K562 (cell line): ENCODE measurements at regions not wholly inside any gene's neighbourhood (a gene's known extent, or its start where the extent isn't known, plus 50 kb on each side); places are given as distances from the start of the nearest gene placed in this dataset.

Experiments used
- ATAC-seq: fragments of 200-7000 bp; cut with Tn5 transposase; 3 replicates; pipeline ENCODE4 v1.9.1; 2020; ENCODE audit warnings: moderate library complexity
- BruUV-seq: library from RNA; stranded (reverse); fragments of 400-500 nt; replicated peaks from 2 replicates; lab custom pipeline; 2021; lab: Mats Ljungman, UMichigan
- CTCF ChIA-PET: fragments of 300-600 bp; formaldehyde crosslinking; extraction: SDS; loops from one replicate; lab custom pipeline; 2021; ENCODE audit warnings: low intra/inter-chr PET ratio; lab: Yijun Ruan, JAX
- POLR2A ChIA-PET: fragments of 300-600, 350-650 bp; sonication (Branson Sonifier 250); formaldehyde crosslinking; extraction: SDS; loops from one replicate; lab custom pipeline; 2021; ENCODE audit warnings: antibody characterized with exemption, inconsistent platforms; lab: Yijun Ruan, JAX
- DNase-seq, 4 experiments: peaks; one replicate each; pipeline versions ENCODE4 v3.0.0 to v3.0.0-alpha.2; 2011 to 2018; ENCODE audit warnings: low spot score in 3 of 4, mixed read lengths in 3 of 4; ENCODE audit errors: extremely low read depth in 1 of 4
- FAIRE-seq: peaks from 2 replicates; lab custom pipeline; 2011; peaks lifted over from hg19 to GRCh38; lab: Jason Lieb, UNC
- H2AFZ ChIP-seq: 2 replicates; pipeline ENCODE4 v1.6.0; 2011; ENCODE audit warnings: low read depth, low read length, control low read depth, inconsistent platforms
- H3K27ac ChIP-seq: fragments of 200-600 bp; 3 replicates; pipeline ENCODE4 v1.8.0; 2011; ENCODE audit warnings: low read depth, mild to moderate bottlenecking, control low read depth, inconsistent platforms, low read length, moderate library complexity, mixed read lengths; ENCODE audit errors: extremely low read depth
- H3K27me3 ChIP-seq, 2 experiments: fragments of 300-600 bp in 1 of 2; 2 replicates in 1 of 2; 3 replicates in 1 of 2; pipeline versions ENCODE4 v1.6.0 to v1.8.0; 2011; ENCODE audit warnings: inconsistent platforms in 2 of 2, low read length in 2 of 2, mild to moderate bottlenecking in 1 of 2, mixed read lengths in 1 of 2, moderate library complexity in 1 of 2; ENCODE audit not compliant: control insufficient read depth in 2 of 2, insufficient read depth in 2 of 2
- H3K36me3 ChIP-seq: fragments of 300-600 bp; 3 replicates; pipeline ENCODE4 v1.8.0; 2011; ENCODE audit warnings: mild to moderate bottlenecking, low read length, inconsistent platforms; ENCODE audit not compliant: control insufficient read depth, insufficient read depth
- H3K4me1 ChIP-seq, 2 experiments: fragments of 200-600 bp in 1 of 2; replicated peaks in 1 of 2; 2 replicates in 1 of 2; 3 replicates in 1 of 2; pipeline versions ENCODE4 v1.5.1 to v1.8.0; 2011; ENCODE audit warnings: inconsistent platforms in 2 of 2, low read length in 2 of 2, mild to moderate bottlenecking in 1 of 2, mixed read lengths in 1 of 2, moderate library complexity in 1 of 2; ENCODE audit not compliant: control insufficient read depth in 2 of 2, insufficient read depth in 2 of 2
- H3K4me2 ChIP-seq: 2 replicates; pipeline ENCODE4 v1.6.1; 2011; ENCODE audit warnings: low read length, control low read depth, inconsistent platforms, mixed read lengths; ENCODE audit not compliant: insufficient read depth
- H3K4me3 ChIP-seq: fragments of 200-600 bp; sonication (generic), shearing (Covaris generic); 2 replicates; pipeline ENCODE4 v1.5.1; 2016; ENCODE audit warnings: control low read depth, inconsistent platforms
- H3K79me2 ChIP-seq: fragments of 200-600 bp; 3 replicates; pipeline ENCODE4 v1.8.0; 2011; ENCODE audit warnings: low read length, inconsistent platforms; ENCODE audit not compliant: control insufficient read depth, insufficient read depth
- H3K9ac ChIP-seq, 2 experiments: 2 replicates each; pipeline versions ENCODE4 v1.6.0 to v1.6.1; 2011; ENCODE audit warnings: low read depth in 2 of 2, low read length in 2 of 2, control low read depth in 1 of 2, inconsistent platforms in 1 of 2, mild to moderate bottlenecking in 1 of 2, mixed read lengths in 1 of 2; ENCODE audit not compliant: insufficient read depth in 1 of 2
- H3K9me1 ChIP-seq: one replicate; pipeline ENCODE4 v1.6.0; 2011; ENCODE audit warnings: inconsistent platforms, mild to moderate bottlenecking, low read length, moderate library complexity; ENCODE audit not compliant: control insufficient read depth, insufficient read depth
- H3K9me3 ChIP-seq: replicated peaks from 2 replicates; pipeline ENCODE4 v1.5.1; 2011; ENCODE audit warnings: low read depth, low read length, inconsistent platforms; ENCODE audit not compliant: control insufficient read depth, insufficient read depth
- H4K20me1 ChIP-seq: replicated peaks from 2 replicates; pipeline ENCODE4 v1.6.1; 2011; ENCODE audit warnings: low read length, inconsistent platforms, mixed read lengths; ENCODE audit not compliant: control insufficient read depth, insufficient read depth
- ADNP ChIP-seq: fragments of 200-800 bp; sonication (Bioruptor generic); IDR thresholded peaks from 2 replicates; pipeline ENCODE4 v1.6.1; 2016; ENCODE audit warnings: missing genetic modification characterization, missing compliant biosample characterization
- C11orf30 ChIP-seq: fragments of 450-650 bp; IDR thresholded peaks from 2 replicates; pipeline ENCODE4 v1.6.1; 2016; ENCODE audit warnings: low read depth, mild to moderate bottlenecking
- ELK1 ChIP-seq: sonication (generic); formaldehyde crosslinking; IDR thresholded peaks from 2 replicates; pipeline ENCODE4 v1.8.1; 2022; ENCODE audit warnings: missing genetic modification reagents
- HDGF ChIP-seq: fragments of 450-650 bp; IDR thresholded peaks from 2 replicates; pipeline ENCODE4 v1.6.1; 2016
- MTA1 ChIP-seq: fragments of 450-650 bp; IDR thresholded peaks from 2 replicates; pipeline ENCODE4 v1.6.1; 2017; ENCODE audit warnings: borderline replicate concordance
- NCOA2 ChIP-seq, 2 experiments: fragments of 450-650 bp; IDR thresholded peaks; 2 replicates each; pipeline ENCODE4 v1.6.1; 2018; ENCODE audit warnings: mild to moderate bottlenecking in 2 of 2, moderate library complexity in 1 of 2; ENCODE audit not compliant: partially characterized antibody in 2 of 2
- POLR3A ChIP-seq: IDR thresholded peaks from 2 replicates; pipeline ENCODE4 v1.6.1; 2011; ENCODE audit warnings: borderline replicate concordance, mild to moderate bottlenecking, moderate library complexity; ENCODE audit not compliant: insufficient read length, insufficient read depth; ENCODE audit errors: extremely low read depth
- TRIM28 ChIP-seq: fragments of 450-650 bp; IDR thresholded peaks from 2 replicates; pipeline ENCODE4 v1.6.1; 2017
- TSHZ1 ChIP-seq: fragments of 250-450 bp; sonication (Bioruptor Pico); IDR thresholded peaks from 2 replicates; pipeline ENCODE4 v1.4.0; 2020; ENCODE audit warnings: mild to moderate bottlenecking, moderate library complexity
- ZNF121 ChIP-seq: sonication (generic); formaldehyde crosslinking; conservative IDR thresholded peaks from 2 replicates; pipeline ENCODE4 v1.8.0; 2022; ENCODE audit warnings: missing genetic modification reagents
- ZNF217 ChIP-seq: sonication (generic); formaldehyde crosslinking; IDR thresholded peaks from 2 replicates; pipeline ENCODE4 v1.8.0; 2022; ENCODE audit warnings: mild to moderate bottlenecking, missing genetic modification reagents
- ZNF766 ChIP-seq: fragments of 200-800 bp; sonication (Bioruptor generic); conservative IDR thresholded peaks from 2 replicates; pipeline ENCODE4 v1.6.1; 2016; ENCODE audit warnings: missing genetic modification characterization, missing compliant biosample characterization
- in situ Hi-C: fragments of 300-500 bp; cut with MboI; formaldehyde crosslinking; loops from 4 replicates; pipeline ENCODE4 v1.15.0; 2018; ENCODE audit warnings: inconsistent platforms, mixed read lengths
- intact Hi-C: fragments of 100-400 bp; cut with micrococcal nuclease; formaldehyde crosslinking; loops from 2 replicates; pipeline ENCODE4 v1.14.2; 2022
- TF ChIP-seq, protein P1 (sequence below): fragments of 450-650 bp; IDR thresholded peaks from 2 replicates; pipeline ENCODE4 v1.6.1; 2016; ENCODE audit warnings: borderline replicate concordance
- TF ChIP-seq, protein P2 (sequence below): IDR thresholded peaks from 2 replicates; pipeline ENCODE4 v1.6.1; 2016; ENCODE audit warnings: missing genetic modification characterization, missing compliant biosample characterization
- TF ChIP-seq, protein P3 (sequence below): fragments of 250-450 bp; sonication (Bioruptor Pico); IDR thresholded peaks from 2 replicates; pipeline ENCODE4 v1.8.0; 2021; ENCODE audit warnings: mild to moderate bottlenecking, moderate library complexity

DNA sequence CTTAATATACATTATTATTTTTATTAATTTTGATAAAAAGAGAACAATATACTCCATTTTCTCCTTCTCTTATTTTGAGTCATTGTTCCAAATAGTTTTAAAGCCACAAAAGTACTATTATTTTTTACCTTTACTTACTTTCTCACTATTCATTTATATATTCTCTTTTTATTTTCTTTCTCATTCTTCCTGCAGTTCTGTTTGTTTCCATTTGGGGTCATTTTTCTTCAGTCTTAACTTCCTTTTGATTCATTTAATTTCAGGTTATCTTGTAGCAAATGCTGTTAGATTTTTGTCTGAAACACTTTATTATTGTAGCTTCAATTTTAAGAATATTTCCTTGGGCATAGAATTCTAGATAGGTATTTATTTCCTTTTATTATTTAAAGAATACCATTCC lies 438.6 kb upstream of the EPHA5 start:
- ChIA-PET CTCF (no interaction called here), POLR2A (interaction anchor here (0.6 kb wide), 1 partner anchor 368 kb away, joined by 3 read pairs; no protein-coding TSS in a partner anchor)
- Histone ChIP-seq H3K9me1 (no peaks in the 10 kb centered on the region), H3K27ac (no peak overlapping the region), H3K9me3 (no peaks in the 10 kb centered on the region), H3K79me2 (no peaks in the 10 kb centered on the region), H3K27me3 (no peaks in the 10 kb centered on the region), H3K36me3 (no peaks in the 10 kb centered on the region), H3K4me3 (no peak overlapping the region), H3K9ac (no peak overlapping the region), H2AFZ (no peak overlapping the region), H3K4me2 (no peak overlapping the region), H3K4me1 (no peaks in the 10 kb centered on the region), H4K20me1 (no peaks in the 10 kb centered on the region)
- ATAC-seq (no peak), FAIRE-seq (no peak), DNase-seq (no peak)
- no TSS peak for BruUV-seq
- intact Hi-C loops: no loop called here
- in situ Hi-C loops: no loop called here
- no peak for TF ChIP-seq MTA1
- no peak for TF ChIP-seq ELK1 (CRISPR knock-in tag)
- TF ChIP-seq, protein P1, sequence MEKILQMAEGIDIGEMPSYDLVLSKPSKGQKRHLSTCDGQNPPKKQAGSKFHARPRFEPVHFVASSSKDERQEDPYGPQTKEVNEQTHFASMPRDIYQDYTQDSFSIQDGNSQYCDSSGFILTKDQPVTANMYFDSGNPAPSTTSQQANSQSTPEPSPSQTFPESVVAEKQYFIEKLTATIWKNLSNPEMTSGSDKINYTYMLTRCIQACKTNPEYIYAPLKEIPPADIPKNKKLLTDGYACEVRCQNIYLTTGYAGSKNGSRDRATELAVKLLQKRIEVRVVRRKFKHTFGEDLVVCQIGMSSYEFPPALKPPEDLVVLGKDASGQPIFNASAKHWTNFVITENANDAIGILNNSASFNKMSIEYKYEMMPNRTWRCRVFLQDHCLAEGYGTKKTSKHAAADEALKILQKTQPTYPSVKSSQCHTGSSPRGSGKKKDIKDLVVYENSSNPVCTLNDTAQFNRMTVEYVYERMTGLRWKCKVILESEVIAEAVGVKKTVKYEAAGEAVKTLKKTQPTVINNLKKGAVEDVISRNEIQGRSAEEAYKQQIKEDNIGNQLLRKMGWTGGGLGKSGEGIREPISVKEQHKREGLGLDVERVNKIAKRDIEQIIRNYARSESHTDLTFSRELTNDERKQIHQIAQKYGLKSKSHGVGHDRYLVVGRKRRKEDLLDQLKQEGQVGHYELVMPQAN: no peak
- TF ChIP-seq POLR3A: no peak
- no peak for TF ChIP-seq HDGF
- TF ChIP-seq ADNP: no peak
- no peak for TF ChIP-seq TRIM28
- TF ChIP-seq ZNF217 (CRISPR knock-in tag): no peak
- TF ChIP-seq C11orf30: no peak
- no peak for TF ChIP-seq ZNF766 (CRISPR knock-in tag)
- no peak for TF ChIP-seq ZNF121 (CRISPR knock-in tag)
- TF ChIP-seq, protein P2, sequence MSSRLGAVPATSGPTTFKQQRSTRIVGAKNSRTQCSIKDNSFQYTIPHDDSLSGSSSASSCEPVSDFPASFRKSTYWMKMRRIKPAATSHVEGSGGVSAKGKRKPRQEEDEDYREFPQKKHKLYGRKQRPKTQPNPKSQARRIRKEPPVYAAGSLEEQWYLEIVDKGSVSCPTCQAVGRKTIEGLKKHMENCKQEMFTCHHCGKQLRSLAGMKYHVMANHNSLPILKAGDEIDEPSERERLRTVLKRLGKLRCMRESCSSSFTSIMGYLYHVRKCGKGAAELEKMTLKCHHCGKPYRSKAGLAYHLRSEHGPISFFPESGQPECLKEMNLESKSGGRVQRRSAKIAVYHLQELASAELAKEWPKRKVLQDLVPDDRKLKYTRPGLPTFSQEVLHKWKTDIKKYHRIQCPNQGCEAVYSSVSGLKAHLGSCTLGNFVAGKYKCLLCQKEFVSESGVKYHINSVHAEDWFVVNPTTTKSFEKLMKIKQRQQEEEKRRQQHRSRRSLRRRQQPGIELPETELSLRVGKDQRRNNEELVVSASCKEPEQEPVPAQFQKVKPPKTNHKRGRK (tag): no peak
- TF ChIP-seq, protein P3, sequence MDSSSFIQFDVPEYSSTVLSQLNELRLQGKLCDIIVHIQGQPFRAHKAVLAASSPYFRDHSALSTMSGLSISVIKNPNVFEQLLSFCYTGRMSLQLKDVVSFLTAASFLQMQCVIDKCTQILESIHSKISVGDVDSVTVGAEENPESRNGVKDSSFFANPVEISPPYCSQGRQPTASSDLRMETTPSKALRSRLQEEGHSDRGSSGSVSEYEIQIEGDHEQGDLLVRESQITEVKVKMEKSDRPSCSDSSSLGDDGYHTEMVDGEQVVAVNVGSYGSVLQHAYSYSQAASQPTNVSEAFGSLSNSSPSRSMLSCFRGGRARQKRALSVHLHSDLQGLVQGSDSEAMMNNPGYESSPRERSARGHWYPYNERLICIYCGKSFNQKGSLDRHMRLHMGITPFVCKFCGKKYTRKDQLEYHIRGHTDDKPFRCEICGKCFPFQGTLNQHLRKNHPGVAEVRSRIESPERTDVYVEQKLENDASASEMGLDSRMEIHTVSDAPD: no peak
- no peak for TF ChIP-seq TSHZ1 (CRISPR knock-in tag)
- TF ChIP-seq NCOA2 (IDR thresholded peaks at IDR 0.05; ENCODE audit: partially characterized antibody in 2 of 2): no peak
